ENCODE measurements at regions not wholly inside any gene's neighbourhood (a gene's known extent, or its start where the extent isn't known, plus 50 kb on each side); places are given as distances from the start of the nearest gene placed in this dataset.

GRCh38 chr2:103977241-103977640, 876.7 kb upstream of the POU3F3 start:
- H3K4me3 ChIP-seq (ENCODE audit: low read depth, low read length), result no peak overlapping the region
- TF ChIP-seq, protein P1, sequence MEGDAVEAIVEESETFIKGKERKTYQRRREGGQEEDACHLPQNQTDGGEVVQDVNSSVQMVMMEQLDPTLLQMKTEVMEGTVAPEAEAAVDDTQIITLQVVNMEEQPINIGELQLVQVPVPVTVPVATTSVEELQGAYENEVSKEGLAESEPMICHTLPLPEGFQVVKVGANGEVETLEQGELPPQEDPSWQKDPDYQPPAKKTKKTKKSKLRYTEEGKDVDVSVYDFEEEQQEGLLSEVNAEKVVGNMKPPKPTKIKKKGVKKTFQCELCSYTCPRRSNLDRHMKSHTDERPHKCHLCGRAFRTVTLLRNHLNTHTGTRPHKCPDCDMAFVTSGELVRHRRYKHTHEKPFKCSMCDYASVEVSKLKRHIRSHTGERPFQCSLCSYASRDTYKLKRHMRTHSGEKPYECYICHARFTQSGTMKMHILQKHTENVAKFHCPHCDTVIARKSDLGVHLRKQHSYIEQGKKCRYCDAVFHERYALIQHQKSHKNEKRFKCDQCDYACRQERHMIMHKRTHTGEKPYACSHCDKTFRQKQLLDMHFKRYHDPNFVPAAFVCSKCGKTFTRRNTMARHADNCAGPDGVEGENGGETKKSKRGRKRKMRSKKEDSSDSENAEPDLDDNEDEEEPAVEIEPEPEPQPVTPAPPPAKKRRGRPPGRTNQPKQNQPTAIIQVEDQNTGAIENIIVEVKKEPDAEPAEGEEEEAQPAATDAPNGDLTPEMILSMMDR (IDR thresholded peaks at IDR 0.05; ENCODE audit: insufficient read depth, low read depth, low read length, missing control alignments), result no peak

GRCh38 chr2:103977668-103978067, 876.2 kb upstream of the POU3F3 start:
- H3K4me3 ChIP-seq (ENCODE audit: low read depth, low read length), result no peak overlapping the region
- no peak for DNase-seq (ENCODE audit: low read depth)
- TF ChIP-seq, protein P1 (IDR thresholded peaks at IDR 0.05; ENCODE audit: insufficient read depth, low read depth, low read length, missing control alignments), result no peak

More at GRCh38 chr2:103977241-103977640, 876.7 kb upstream of the POU3F3 start:
- no peak for DNase-seq (ENCODE audit: low read depth)

DNA sequence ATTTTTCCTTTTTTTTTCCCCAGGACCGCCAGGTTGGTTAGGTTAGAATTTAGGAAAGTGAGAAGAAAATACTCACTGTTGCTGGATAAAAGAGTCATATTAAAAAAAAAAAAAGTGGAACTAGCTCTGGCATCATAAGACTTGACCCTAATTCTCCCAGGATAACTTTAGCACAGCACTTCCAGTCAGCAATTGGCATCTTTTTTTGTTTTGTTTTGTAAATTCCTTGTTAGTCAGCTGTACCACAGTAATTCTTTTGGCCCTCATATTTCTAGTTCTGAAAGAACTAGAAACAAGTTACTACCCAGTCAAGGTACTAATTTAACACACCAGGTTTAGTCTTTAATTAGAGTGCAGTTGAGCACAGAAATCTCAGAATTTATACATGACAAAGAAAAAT, 873.5 kb upstream of the POU3F3 start:
- no peak overlapping the region for H3K4me3 ChIP-seq (ENCODE audit: low read depth, low read length)
- DNase-seq (ENCODE audit: low read depth), result no peak
- TF ChIP-seq, protein P1 (IDR thresholded peaks at IDR 0.05; ENCODE audit: insufficient read depth, low read depth, low read length, missing control alignments), result no peak

- no peak for DNase-seq (ENCODE audit: low read depth)
- TF ChIP-seq, protein P1 (IDR thresholded peaks at IDR 0.05; ENCODE audit: insufficient read depth, low read depth, low read length, missing control alignments), result no peak
- H3K4me3 ChIP-seq (ENCODE audit: low read depth, low read length), result no peak overlapping the region
Measured at GRCh38 chr2:103982691-103983090, 871.2 kb upstream of the POU3F3 start.

DNA sequence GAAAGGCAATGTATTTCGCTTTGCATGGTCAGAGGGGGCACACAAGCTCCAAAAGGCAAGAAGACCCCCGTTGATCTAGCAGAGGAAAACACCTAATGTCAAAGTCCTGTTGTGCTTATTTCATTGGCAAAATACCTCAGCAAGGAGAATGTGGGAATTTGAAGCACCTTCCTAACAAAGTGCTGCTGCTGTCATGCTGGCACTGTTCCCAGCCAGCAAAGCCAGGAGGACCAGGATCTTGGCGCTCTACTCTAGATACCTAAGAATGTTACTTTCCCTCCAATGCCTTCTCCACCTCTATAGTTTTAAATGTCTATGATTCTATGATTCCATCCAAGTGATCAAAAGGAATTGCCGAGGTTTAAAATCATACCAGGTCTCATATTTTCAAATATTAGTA, 867.9 kb upstream of the POU3F3 start:
- DNase-seq (ENCODE audit: low read depth), result no peak
- TF ChIP-seq, protein P1 (IDR thresholded peaks at IDR 0.05; ENCODE audit: insufficient read depth, low read depth, low read length, missing control alignments), result no peak
- no peak overlapping the region for H3K4me3 ChIP-seq (ENCODE audit: low read depth, low read length)

- TF ChIP-seq, protein P1 (IDR thresholded peaks at IDR 0.05; ENCODE audit: insufficient read depth, low read depth, low read length, missing control alignments), result peak; percentile 24
- H3K4me3 ChIP-seq (ENCODE audit: low read depth, low read length), result no peak overlapping the region
- DNase-seq (ENCODE audit: low read depth), result peak; percentile 1
Measured at GRCh38 chr2:103991591-103991990, 862.3 kb upstream of the POU3F3 start.

DNA sequence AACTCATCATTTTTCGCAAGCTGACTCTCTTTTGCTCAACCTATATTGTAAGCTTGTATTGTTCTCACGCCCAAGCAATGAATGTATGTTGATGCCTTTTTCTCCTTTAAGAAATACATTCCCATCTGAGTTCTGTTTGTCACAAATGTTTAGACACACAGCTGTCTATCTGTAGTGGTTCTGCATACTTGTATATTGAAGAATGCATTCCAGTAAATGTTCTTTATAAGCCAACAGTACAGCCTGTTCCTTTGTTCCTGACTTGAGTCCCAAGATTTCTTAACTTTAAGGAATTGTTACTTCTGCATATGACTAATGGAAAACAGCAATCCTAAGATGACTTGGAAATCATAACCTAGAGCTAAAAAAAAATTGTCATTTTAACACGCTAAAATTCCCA, 849.1 kb upstream of the POU3F3 start:
- TF ChIP-seq, protein P1 (IDR thresholded peaks at IDR 0.05; ENCODE audit: insufficient read depth, low read depth, low read length, missing control alignments), result no peak
- H3K4me3 ChIP-seq (ENCODE audit: low read depth, low read length), result no peak overlapping the region

More for the DNA sequence above, 849.1 kb upstream of the POU3F3 start:
- DNase-seq (ENCODE audit: low read depth), result no peak
